Neuronal stem cell (in vitro differentiated cells): ENCODE measurements at regions not wholly inside any gene's neighbourhood (a gene's known extent, or its start where the extent isn't known, plus 50 kb on each side); places are given as distances from the start of the nearest gene placed in this dataset.

Source experiments
- DNase-seq: peaks from one replicate; pipeline ENCODE4 v3.0.0-alpha.2; 2013; ENCODE audit warnings: low spot score
- H2AFZ ChIP-seq: one replicate; pipeline ENCODE4 v1.6.1; 2013; ENCODE audit warnings: mild to moderate bottlenecking, low read length, inconsistent platforms
- H2AK5ac ChIP-seq: 2 replicates; pipeline ENCODE4 v1.6.1; 2013; ENCODE audit warnings: low read depth, mild to moderate bottlenecking, inconsistent platforms, low read length, moderate library complexity, mixed read lengths
- H2BK120ac ChIP-seq: 2 replicates; pipeline ENCODE4 v1.6.1; 2013; ENCODE audit warnings: low read depth, mild to moderate bottlenecking, inconsistent platforms, low read length, moderate library complexity, mixed read lengths
- H2BK12ac ChIP-seq: one replicate; pipeline ENCODE4 v1.6.1; 2013; ENCODE audit warnings: low read length, inconsistent platforms
- H2BK15ac ChIP-seq: 2 replicates; pipeline ENCODE4 v1.6.1; 2013; ENCODE audit warnings: mild to moderate bottlenecking, low read length, inconsistent platforms, mixed read lengths
- H2BK5ac ChIP-seq: one replicate; pipeline ENCODE4 v1.6.1; 2013; ENCODE audit warnings: inconsistent platforms, mild to moderate bottlenecking, low read length, moderate library complexity
- H3K14ac ChIP-seq: one replicate; pipeline ENCODE4 v1.6.1; 2013; ENCODE audit warnings: low read length, inconsistent platforms
- H3K18ac ChIP-seq: 2 replicates; pipeline ENCODE4 v1.6.1; 2013; ENCODE audit warnings: low read length, inconsistent platforms
- H3K23ac ChIP-seq: 2 replicates; pipeline ENCODE4 v1.6.1; 2013; ENCODE audit warnings: low read depth, mild to moderate bottlenecking, mixed read lengths, low read length, inconsistent platforms; ENCODE audit not compliant: poor library complexity
- H3K27ac ChIP-seq: replicated peaks from 3 replicates; pipeline ENCODE4 v1.5.1; 2013; ENCODE audit warnings: low read length, inconsistent platforms
- H3K27me3 ChIP-seq, 3 experiments: 2 replicates each; pipeline ENCODE4 v1.6.1; 2013; ENCODE audit warnings: low read length in 3 of 3, mild to moderate bottlenecking in 2 of 3, inconsistent platforms in 1 of 3, low read depth in 1 of 3, mixed read lengths in 1 of 3, moderate library complexity in 1 of 3; ENCODE audit not compliant: control insufficient read depth in 3 of 3, insufficient read depth in 3 of 3
- H3K36me3 ChIP-seq, 2 donors: replicated peaks in 1 of 2; 2 replicates each; pipeline ENCODE4 v1.6.1; 2013; ENCODE audit warnings: low read length in 2 of 2; ENCODE audit not compliant: control insufficient read depth in 2 of 2, insufficient read depth in 2 of 2
- H3K4ac ChIP-seq: 2 replicates; pipeline ENCODE4 v1.6.1; 2013; ENCODE audit warnings: inconsistent platforms, mild to moderate bottlenecking, low read length, moderate library complexity
- H3K4me1 ChIP-seq, 2 donors: 1 replicate in 1 of 2; 2 replicates in 1 of 2; pipeline ENCODE4 v1.6.1; 2013; ENCODE audit warnings: low read length in 2 of 2, low read depth in 1 of 2; ENCODE audit not compliant: control insufficient read depth in 2 of 2, insufficient read depth in 1 of 2
- H3K4me2 ChIP-seq: one replicate; pipeline ENCODE4 v1.6.1; 2013; ENCODE audit warnings: mild to moderate bottlenecking, low read length, inconsistent platforms; ENCODE audit not compliant: insufficient read depth, poor library complexity, severe bottlenecking
- H3K4me3 ChIP-seq, 2 donors: 2 replicates each; pipeline ENCODE4 v1.5.1; 2013; ENCODE audit warnings: low read length in 2 of 2, mild to moderate bottlenecking in 2 of 2, inconsistent platforms in 1 of 2, moderate library complexity in 1 of 2
- H3K79me1 ChIP-seq: one replicate; pipeline ENCODE4 v1.6.1; 2013; ENCODE audit warnings: low read depth, mild to moderate bottlenecking, inconsistent platforms, low read length, moderate library complexity
- H3K9ac ChIP-seq: one replicate; pipeline ENCODE4 v1.6.1; 2013; ENCODE audit warnings: mild to moderate bottlenecking, low read depth, low read length, inconsistent platforms; ENCODE audit not compliant: poor library complexity
- H3K9me3 ChIP-seq, 2 donors: replicated peaks in 1 of 2; 2 replicates each; pipeline versions ENCODE3 to v1.6.1; 2013; ENCODE audit warnings: low read length in 2 of 2, mild to moderate bottlenecking in 2 of 2, inconsistent platforms in 1 of 2, low read depth in 1 of 2, mixed read lengths in 1 of 2, moderate library complexity in 1 of 2; ENCODE audit not compliant: control insufficient read depth in 2 of 2, insufficient read depth in 1 of 2
- H4K8ac ChIP-seq: one replicate; pipeline ENCODE4 v1.6.1; 2013; ENCODE audit warnings: low read depth, mild to moderate bottlenecking, inconsistent platforms, low read length, moderate library complexity
- H4K91ac ChIP-seq: one replicate; pipeline ENCODE4 v1.6.1; 2013; ENCODE audit warnings: low read length, low read depth, mild to moderate bottlenecking, inconsistent platforms; ENCODE audit not compliant: poor library complexity
- WGBS, 2 donors: extraction: QIAGEN DNeasy Blood & Tissue Kit; methylation state at CpG; one replicate each; pipeline ENCODE4 v1.1.7; 2013; ENCODE audit warnings: missing lambda C conversion rate in 2 of 2, mixed read lengths in 1 of 2; ENCODE audit not compliant: insufficient read length in 2 of 2, insufficient replicate concordance in 1 of 2; ENCODE audit errors: extremely low coverage in 2 of 2; 5-methylcytosine and 5-hydroxymethylcytosine counted together

- WGBS, 2 donors, result no CpG with 5 or more reads among the region's 23 CpGs
- H3K27ac ChIP-seq, result peak overlapping the region; percentile 81
- H2AFZ ChIP-seq, result peak overlapping the region; percentile 77
- H2AK5ac ChIP-seq, result no peak overlapping the region
- no peak overlapping the region for H3K18ac ChIP-seq
- H2BK12ac ChIP-seq, result no peak overlapping the region
- no peak overlapping the region for H2BK5ac ChIP-seq
- H3K4me2 ChIP-seq, result no peak overlapping the region
- no peak overlapping the region for H2BK120ac ChIP-seq
- H3K4me3 ChIP-seq, result peak overlapping the region in 1 of 2 donors; percentile 33
- no peaks in the 10 kb centered on the region for H3K79me1 ChIP-seq
- H3K4me1 ChIP-seq, result peaks cover 15 to 25% of the 10 kb centered on the region in 2 donors
- no peak overlapping the region for H2BK15ac ChIP-seq
- no peak overlapping the region for H4K8ac ChIP-seq
- H4K91ac ChIP-seq, result no peak overlapping the region
- no peak overlapping the region for H3K4ac ChIP-seq
- H3K27me3 ChIP-seq, result no peaks in the 10 kb centered on the region
- no peak overlapping the region for H3K23ac ChIP-seq
- peaks cover 0 to 2% of the 10 kb centered on the region in 2 donors for H3K9me3 ChIP-seq
- no peaks in the 10 kb centered on the region for H3K36me3 ChIP-seq
- H3K9ac ChIP-seq, result no peak overlapping the region
- H3K14ac ChIP-seq, result no peak overlapping the region
- peak; percentile 82 for DNase-seq
These were observed 187.6 kb upstream of the KLF14 start for GRCh38 chr7:130921391-130922180.

- no peak overlapping the region for H3K18ac ChIP-seq
- H2AFZ ChIP-seq, result peak overlapping the region; percentile 77
- H3K4me1 ChIP-seq, result peaks cover 16 to 26% of the 10 kb centered on the region in 2 donors
- peaks cover 0 to 2% of the 10 kb centered on the region in 2 donors for H3K9me3 ChIP-seq
- H3K36me3 ChIP-seq, result no peaks in the 10 kb centered on the region
- no peak overlapping the region for H3K4ac ChIP-seq
- H3K23ac ChIP-seq, result no peak overlapping the region
- no peak overlapping the region for H4K91ac ChIP-seq
- H3K4me2 ChIP-seq, result no peak overlapping the region
- H3K9ac ChIP-seq, result no peak overlapping the region
- H3K14ac ChIP-seq, result no peak overlapping the region
- DNase-seq, result no peak
- H3K27me3 ChIP-seq, result no peaks in the 10 kb centered on the region
- no peak overlapping the region for H2BK15ac ChIP-seq
- no peak overlapping the region for H2AK5ac ChIP-seq
- H4K8ac ChIP-seq, result no peak overlapping the region
- peak overlapping the region in 1 of 2 donors; percentile 33 for H3K4me3 ChIP-seq
- peak overlapping the region; percentile 81 for H3K27ac ChIP-seq
- H2BK5ac ChIP-seq, result no peak overlapping the region
- H3K79me1 ChIP-seq, result no peaks in the 10 kb centered on the region
- no CpG with 5 or more reads among the region's 4 CpGs for WGBS, 2 donors
- no peak overlapping the region for H2BK120ac ChIP-seq
- no peak overlapping the region for H2BK12ac ChIP-seq
These were observed 188.5 kb upstream of the KLF14 start for GRCh38 chr7:130922206-130923112.

DNA sequence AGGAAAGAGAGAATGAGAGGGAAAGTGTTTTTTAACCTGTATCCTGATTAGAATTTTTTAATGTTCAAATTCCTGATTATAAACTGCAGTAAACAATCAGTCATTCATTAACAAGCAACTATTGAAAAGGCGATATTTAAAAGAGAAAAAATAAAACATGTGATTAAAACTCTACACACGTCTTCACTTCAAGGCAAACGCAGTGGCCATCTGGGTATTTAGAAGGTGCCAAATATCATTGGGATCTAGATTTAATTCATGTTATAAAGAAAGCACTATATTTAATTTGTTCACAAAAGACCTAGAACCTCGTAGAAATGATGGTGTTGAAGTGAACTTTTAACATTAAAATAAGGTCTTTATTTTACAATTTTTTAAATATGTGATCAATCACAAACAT lies 189.4 kb upstream of the KLF14 start:
- H3K9ac ChIP-seq, result no peak overlapping the region
- no peak overlapping the region for H3K4me2 ChIP-seq
- no peak overlapping the region for H3K4me3 ChIP-seq
- H3K14ac ChIP-seq, result no peak overlapping the region
- no peak overlapping the region for H3K23ac ChIP-seq
- no peak overlapping the region for H4K8ac ChIP-seq
- H3K9me3 ChIP-seq, result peaks cover 0 to 2% of the 10 kb centered on the region in 2 donors
- no peak overlapping the region for H2AFZ ChIP-seq
- no peak for DNase-seq
- WGBS, 2 donors, result no CpG with 5 or more reads among the region's 4 CpGs
- no peak overlapping the region for H2BK15ac ChIP-seq
- no peaks in the 10 kb centered on the region for H3K36me3 ChIP-seq
- no peak overlapping the region for H3K27ac ChIP-seq
- H4K91ac ChIP-seq, result no peak overlapping the region
- peaks cover 19 to 30% of the 10 kb centered on the region in 2 donors for H3K4me1 ChIP-seq
- H3K79me1 ChIP-seq, result no peaks in the 10 kb centered on the region
- no peak overlapping the region for H2BK12ac ChIP-seq
- no peaks in the 10 kb centered on the region for H3K27me3 ChIP-seq
- no peak overlapping the region for H2BK120ac ChIP-seq
- no peak overlapping the region for H3K4ac ChIP-seq
- no peak overlapping the region for H2BK5ac ChIP-seq
- H2AK5ac ChIP-seq, result no peak overlapping the region
- H3K18ac ChIP-seq, result no peak overlapping the region

GRCh38 chr7:130923930-130924329 lies 189.9 kb upstream of the KLF14 start:
- no peaks in the 10 kb centered on the region for H3K36me3 ChIP-seq
- H3K4me2 ChIP-seq, result no peak overlapping the region
- H3K79me1 ChIP-seq, result no peaks in the 10 kb centered on the region
- H2BK5ac ChIP-seq, result no peak overlapping the region
- peak overlapping the region; percentile 82 for H3K18ac ChIP-seq
- no peak overlapping the region for H2AK5ac ChIP-seq
- H2AFZ ChIP-seq, result no peak overlapping the region
- no peak overlapping the region for H4K8ac ChIP-seq
- no peak overlapping the region for H3K27ac ChIP-seq
- no peaks in the 10 kb centered on the region for H3K9me3 ChIP-seq
- DNase-seq, result no peak
- H3K4ac ChIP-seq, result no peak overlapping the region
- no peak overlapping the region for H3K23ac ChIP-seq
- H2BK15ac ChIP-seq, result no peak overlapping the region
- H3K4me1 ChIP-seq, result peaks cover 19 to 30% of the 10 kb centered on the region in 2 donors
- no peak overlapping the region for H3K9ac ChIP-seq
- H3K4me3 ChIP-seq, result no peak overlapping the region
- H2BK12ac ChIP-seq, result peak overlapping the region; percentile 33
- H2BK120ac ChIP-seq, result no peak overlapping the region
- WGBS, 2 donors, result no CpG with 5 or more reads among the region's 5 CpGs
- no peaks in the 10 kb centered on the region for H3K27me3 ChIP-seq
- no peak overlapping the region for H3K14ac ChIP-seq
- H4K91ac ChIP-seq, result no peak overlapping the region
